NCI-H446 treated with DMSO at 0.1 percent for 48 hours (cell line): ENCODE measurements at regions not wholly inside any gene's neighbourhood (a gene's known extent, or its start where the extent isn't known, plus 50 kb on each side); places are given as distances from the start of the nearest gene placed in this dataset.
A peak's percentile ranks its signal among the peaks of the same experiment; 100 is the strongest.

Experiments used
- DNase-seq: peaks from one replicate; lab custom pipeline; 2025; lab: John Stamatoyannopoulos, UW

DNA sequence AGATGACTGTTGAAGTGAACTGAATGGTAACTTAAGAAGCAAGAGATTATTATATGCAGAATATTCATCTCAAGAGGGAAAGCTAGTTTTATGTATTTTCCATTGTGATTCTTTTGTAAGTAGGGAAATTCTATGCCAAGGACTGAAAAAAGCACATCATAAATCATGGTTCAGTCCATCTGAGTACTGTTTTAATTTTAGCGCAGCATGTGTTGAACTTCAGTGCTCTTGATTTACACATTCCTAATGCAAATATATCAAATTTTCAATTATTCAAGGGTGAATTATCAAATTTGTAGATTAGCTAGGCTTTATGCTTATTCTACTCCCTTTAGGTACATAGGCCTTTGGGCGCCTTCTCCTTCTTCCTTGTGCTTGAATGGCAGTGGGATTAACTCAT lies 50.3 kb upstream of the TCF12 start:
- no peak for DNase-seq

DNA sequence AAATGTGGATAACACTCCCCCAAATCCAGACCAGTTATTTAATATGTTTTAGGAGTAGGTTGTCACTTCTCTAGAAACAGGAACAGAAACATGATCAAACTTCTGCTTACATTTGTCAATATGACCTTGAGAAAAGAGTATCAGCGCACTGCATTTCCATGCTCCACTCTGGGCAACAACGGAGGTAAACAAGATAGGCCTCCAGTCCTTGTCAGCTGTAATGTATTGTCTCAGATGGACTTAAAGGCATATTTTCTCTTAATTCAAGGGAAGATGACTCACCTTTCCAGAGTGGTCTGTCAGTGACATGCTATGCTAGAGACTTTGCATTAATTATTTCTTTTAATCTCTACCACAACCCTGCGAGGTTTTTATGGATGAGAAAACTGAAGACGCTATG lies 51.6 kb upstream of the TCF12 start:
- no peak for DNase-seq

GRCh38 chr15:56857828-56858227 lies 60.6 kb upstream of the TCF12 start:
- DNase-seq = no peak

GRCh38 chr15:56856934-56857333 lies 61.5 kb upstream of the TCF12 start:
- DNase-seq = no peak

- DNase-seq = no peak
These were observed 73.6 kb upstream of the TCF12 start for GRCh38 chr15:56844892-56845291.

- DNase-seq = no peak
These were observed 74.0 kb upstream of the TCF12 start for GRCh38 chr15:56844471-56844870.

- no peak for DNase-seq
These were observed 78.8 kb upstream of the TCF12 start for GRCh38 chr15:56839641-56840040.

DNA sequence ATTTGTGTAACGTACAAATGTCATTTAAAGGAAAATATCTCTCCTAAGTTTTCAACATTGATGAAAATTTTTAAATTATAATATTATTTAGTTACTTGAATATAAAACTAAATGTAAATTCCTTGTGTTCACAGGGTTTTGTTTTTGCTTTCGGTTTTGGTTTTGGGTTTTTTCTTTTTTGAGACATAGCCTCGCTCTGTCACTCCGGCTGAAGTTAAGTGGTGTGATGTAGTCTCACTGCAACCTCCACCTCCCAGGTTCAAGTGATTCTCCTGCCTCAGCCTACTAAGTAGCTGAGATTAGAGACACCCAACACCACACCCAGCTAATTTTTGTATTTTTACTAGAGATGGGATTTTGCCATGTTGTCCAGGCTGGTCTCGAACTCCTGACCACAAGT lies 79.3 kb upstream of the TCF12 start:
- DNase-seq = no peak

DNA sequence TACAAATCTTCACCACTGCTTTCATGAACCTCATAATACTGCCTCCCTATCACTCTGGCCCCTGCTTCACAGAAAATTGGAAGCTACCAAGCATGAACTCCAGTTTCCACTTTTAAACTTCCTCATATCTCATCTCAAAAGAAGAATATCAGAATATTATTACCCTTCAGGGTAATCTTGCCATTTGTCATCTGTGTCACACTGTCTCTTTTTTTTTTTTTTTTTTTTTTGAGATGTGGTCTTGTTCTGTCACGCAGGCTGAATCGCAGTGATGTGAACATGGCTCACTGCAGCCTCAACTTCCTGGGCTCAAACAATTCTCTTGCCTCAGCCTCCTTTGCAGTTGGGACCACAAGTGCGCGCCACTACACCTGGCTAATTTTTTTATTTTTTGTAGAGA lies 80.4 kb upstream of the TCF12 start:
- no peak for DNase-seq

- DNase-seq = no peak
These were observed 81.2 kb upstream of the TCF12 start for GRCh38 chr15:56837273-56837672.

DNA sequence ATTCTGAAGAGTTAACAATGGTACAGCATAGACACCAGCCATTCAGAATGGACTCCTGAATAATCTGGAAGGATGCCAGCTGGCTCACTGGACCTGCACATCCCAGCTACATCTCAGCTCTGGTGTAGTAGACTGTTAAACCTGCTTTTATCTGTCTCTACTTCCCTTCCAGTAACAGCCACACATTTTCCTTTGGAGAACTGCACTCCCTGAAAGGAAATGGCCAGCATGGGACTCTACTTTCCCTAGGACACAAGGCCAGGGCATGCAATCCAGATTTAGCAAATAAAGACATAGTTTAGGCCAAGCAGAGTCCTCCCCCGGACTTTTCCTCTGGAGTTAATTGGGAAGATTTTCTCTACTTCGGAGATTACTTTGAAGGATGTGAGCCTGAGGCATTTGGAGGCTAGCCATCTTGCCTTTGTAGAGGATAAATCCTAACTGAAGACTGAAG lies 82.7 kb upstream of the TCF12 start:
- peak; percentile 82 for DNase-seq

DNA sequence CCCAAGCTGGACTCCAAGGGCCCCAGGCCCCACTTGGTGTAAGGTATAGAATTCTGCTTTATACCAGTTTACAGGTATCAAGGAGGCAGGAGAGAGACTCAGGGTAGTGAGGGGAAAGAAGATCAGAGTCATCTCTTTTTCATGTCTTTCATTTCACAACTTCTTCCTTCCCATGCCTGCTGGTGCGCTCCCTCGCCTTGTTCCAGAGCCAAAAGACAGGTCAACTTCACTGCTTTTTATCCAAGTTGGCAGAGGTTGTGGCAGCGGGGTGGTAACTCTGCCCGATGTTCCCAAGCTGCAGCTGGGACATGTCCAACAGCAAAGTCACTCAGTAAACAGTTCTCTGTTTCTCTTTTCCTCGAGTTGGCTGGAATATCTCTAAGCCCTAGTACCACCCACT lies 86.3 kb upstream of the TCF12 start:
- DNase-seq = peak; percentile 87

- peak; percentile 58 for DNase-seq
These were observed 86.9 kb upstream of the TCF12 start for GRCh38 chr15:56831467-56832005.

DNA sequence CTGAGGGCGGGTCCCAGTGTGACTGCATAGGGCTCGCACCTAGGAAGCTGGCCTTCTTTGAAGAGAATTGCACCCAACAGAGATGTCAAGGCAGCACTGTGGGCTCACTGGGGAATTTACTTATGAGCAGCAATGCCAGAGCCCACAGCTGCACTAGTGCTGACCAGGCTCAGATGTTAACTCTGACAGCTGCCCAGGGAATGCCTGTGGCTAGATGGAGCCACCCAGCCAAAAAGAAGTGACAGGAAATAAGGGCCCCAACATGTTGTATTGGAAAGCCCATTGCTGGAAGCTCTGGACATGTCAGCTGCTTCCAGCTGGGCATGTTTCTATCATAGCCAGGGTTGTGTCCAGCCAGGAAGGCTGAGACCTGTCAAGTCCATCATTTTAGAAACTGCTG lies 90.9 kb upstream of the ZNF280D start:
- no peak for DNase-seq

GRCh38 chr15:56821721-56822425 lies 88.6 kb upstream of the ZNF280D start:
- DNase-seq = peak; percentile 43

GRCh38 chr15:56820333-56820732 lies 87.0 kb upstream of the ZNF280D start:
- DNase-seq = no peak

DNA sequence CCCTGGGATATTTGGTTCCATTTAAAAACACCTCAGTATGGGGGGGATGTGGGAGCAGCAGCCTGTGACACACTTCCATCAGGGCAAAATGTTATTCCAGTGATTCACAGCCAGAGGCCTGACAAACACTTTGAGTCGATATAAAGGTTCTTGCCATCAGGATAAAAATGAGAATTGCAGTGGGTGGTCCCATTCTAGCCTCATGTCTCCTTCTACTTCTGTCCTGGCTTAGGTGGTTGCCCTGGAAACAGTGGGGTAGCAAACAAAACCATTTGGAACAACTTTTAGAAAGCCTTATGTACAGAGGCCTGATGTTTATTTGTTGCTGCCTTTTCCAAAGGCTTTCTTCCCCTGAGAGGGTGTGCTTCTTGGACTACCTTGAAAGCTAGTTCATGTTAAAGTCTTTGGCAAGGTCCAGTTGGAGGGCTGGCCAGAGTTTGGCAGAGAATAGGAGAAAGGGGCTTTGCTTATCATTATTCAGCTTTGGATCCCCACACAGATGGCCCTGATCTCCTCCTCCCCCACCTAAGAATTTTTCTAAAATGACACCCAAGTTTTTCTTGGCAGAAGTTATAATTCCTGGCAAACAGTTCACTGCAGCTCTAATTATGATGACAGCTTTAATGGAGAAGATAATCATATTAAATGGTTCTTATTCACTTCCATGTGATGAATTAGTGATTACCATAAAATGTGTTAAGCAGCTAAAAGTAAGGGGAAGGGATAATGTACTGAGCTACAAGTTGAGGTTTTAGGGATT lies 84.2 kb upstream of the ZNF280D start:
- DNase-seq = peak; percentile 86

DNA sequence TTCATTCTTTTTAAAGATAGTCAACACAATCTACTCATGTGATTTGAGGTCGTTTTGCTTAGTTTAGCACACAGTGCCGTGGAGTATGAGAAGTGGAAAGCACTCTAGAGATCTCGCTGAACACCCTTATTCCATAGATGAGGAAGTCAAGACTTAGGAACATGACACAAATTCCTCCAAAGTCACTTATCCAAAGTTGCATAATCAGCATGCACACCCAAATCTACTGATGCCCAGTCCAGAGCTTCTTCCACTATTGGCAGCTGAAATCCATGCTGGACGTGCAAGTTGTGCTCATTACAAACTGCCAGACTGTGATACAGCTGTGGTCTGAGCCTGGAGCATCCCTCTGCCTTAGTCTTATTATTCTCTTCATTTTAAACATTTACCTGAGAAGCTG lies 83.5 kb upstream of the ZNF280D start:
- no peak for DNase-seq

DNA sequence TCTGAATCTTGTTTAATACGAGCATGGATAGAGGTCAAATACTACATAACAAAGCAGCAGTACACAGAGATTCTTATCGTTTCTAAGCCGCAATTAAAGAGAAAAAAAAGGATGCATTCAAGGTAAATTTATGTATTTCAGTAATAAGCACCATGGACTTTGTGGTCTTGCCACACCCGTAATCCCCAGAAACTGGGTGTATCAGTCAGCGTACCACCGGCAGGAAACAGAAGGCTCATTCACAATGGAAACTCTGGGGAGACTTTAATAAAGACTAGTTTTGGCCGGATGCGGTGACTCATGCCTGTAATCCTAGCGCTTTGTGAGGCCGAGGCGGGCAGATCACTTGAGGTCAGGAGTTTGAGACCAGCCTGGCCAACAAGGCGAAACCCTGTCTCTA lies 81.9 kb upstream of the ZNF280D start:
- no peak for DNase-seq

GRCh38 chr15:56814429-56814828 lies 81.1 kb upstream of the ZNF280D start:
- no peak for DNase-seq

GRCh38 chr15:56813995-56814394 lies 80.7 kb upstream of the ZNF280D start:
- no peak for DNase-seq

DNA sequence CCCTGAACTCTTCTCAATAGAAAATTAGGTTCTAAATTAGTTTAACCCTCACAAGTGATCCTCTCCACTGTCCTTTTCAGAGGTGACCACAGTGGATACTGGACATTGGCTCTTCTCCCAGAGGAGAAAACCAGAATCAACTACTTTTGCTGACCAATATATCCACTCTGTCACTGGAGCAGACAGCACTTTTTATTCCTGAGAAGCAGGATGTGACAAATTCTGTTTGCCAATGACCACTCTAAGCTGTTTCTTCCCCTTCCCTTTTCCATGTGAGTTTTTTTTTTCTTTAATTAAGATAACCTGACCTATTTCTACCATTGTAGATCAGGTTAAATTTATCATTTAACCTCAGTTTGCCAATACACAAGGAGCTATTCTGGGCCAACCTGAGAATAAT lies 79.7 kb upstream of the ZNF280D start:
- no peak for DNase-seq

- no peak for DNase-seq
These were observed 78.9 kb upstream of the ZNF280D start for GRCh38 chr15:56812221-56812620.
